Transverse colon (tissue), 4 donors: ENCODE measurements at regions not wholly inside any gene's neighbourhood (a gene's known extent, or its start where the extent isn't known, plus 50 kb on each side); places are given as distances from the start of the nearest gene placed in this dataset.

Experiments
- DNase-seq: peaks from one replicate; pipeline ENCODE4 v3.0.0-alpha.2; 2019
- H3K27ac ChIP-seq, 4 donors: fragments of 200-600 bp; sonication (generic); 2 replicates each; pipeline ENCODE4 v1.5.1; 2016 to 2018; ENCODE audit warnings: inconsistent platforms in 4 of 4
- H3K27me3 ChIP-seq: fragments of 200-600 bp; sonication (generic); 2 replicates; pipeline ENCODE4 v1.5.1; 2017; ENCODE audit warnings: inconsistent platforms
- H3K36me3 ChIP-seq, 4 donors: fragments of 200-600 bp; sonication (generic); 2 replicates each; pipeline ENCODE4 v1.5.1; 2017 to 2019; ENCODE audit warnings: inconsistent platforms in 4 of 4
- H3K4me1 ChIP-seq, 4 donors: fragments of 200-600 bp; sonication (generic); 2 replicates each; pipeline ENCODE4 v1.5.1; 2017 to 2020; ENCODE audit warnings: inconsistent platforms in 4 of 4
- H3K4me3 ChIP-seq, 4 donors: fragments of 200-600 bp; sonication (generic); 1 replicate in 1 of 4; 2 replicates in 3 of 4; pipeline versions ENCODE4 v1.5.1 to v1.6.1; 2017 to 2019; ENCODE audit warnings: inconsistent platforms in 4 of 4
- H3K9me3 ChIP-seq, 2 donors: fragments of 200-600 bp; sonication (generic); 2 replicates each; pipeline ENCODE4 v1.5.1; 2017 to 2019; ENCODE audit warnings: inconsistent platforms in 2 of 2
- EP300 ChIP-seq: sonication (generic); formaldehyde crosslinking; IDR thresholded peaks from one replicate; pipeline ENCODE4 v1.6.1; 2017; ENCODE audit warnings: antibody characterized with exemption, low read depth
- POLR2A ChIP-seq: fragments of 450-650 bp; IDR thresholded peaks from one replicate; pipeline ENCODE4 v1.6.1; 2016; ENCODE audit warnings: antibody characterized with exemption, mild to moderate bottlenecking, moderate library complexity
- POLR2AphosphoS5 ChIP-seq, 3 donors: sonication (generic); formaldehyde crosslinking; IDR thresholded peaks; one replicate each; pipeline ENCODE4 v1.6.1; 2016; ENCODE audit warnings: antibody characterized with exemption in 3 of 3
- WGBS, 2 donors: methylation state at CpG; one replicate each; pipeline ENCODE4 v1.1.5; 2018; ENCODE audit warnings: low coverage in 1 of 2; 5-methylcytosine and 5-hydroxymethylcytosine counted together
- in situ Hi-C, 4 donors: fragments of 200-750 bp; cut with MboI; loops; one replicate each; pipeline versions ENCODE4 v1.15.0 to v1.15.1; 2017; ENCODE audit warnings: low sequenced_read_pairs in 3 of 4, low pct_ligation_motif_present in 1 of 4, low pct_unique_long_range_greater_than_20kb in 1 of 4
- intact Hi-C: fragments of 100-400 bp; cut with DNase I; formaldehyde crosslinking; loops from one replicate; pipeline ENCODE4 v1.15.1; 2023; ENCODE audit warnings: low total_unique reads
- TF ChIP-seq, protein P1 (sequence below), 5 experiments: fragments of 200-600 bp in 3 of 5; fragments of 450-650 bp in 2 of 5; sonication (generic) in 3 of 5; IDR thresholded peaks; 1 replicate in 2 of 5; 2 replicates in 3 of 5; pipeline ENCODE4 v1.5.1; 2016 to 2017; ENCODE audit warnings: antibody characterized with exemption in 5 of 5, inconsistent platforms in 3 of 5, mild to moderate bottlenecking in 2 of 5, moderate library complexity in 1 of 5

DNA sequence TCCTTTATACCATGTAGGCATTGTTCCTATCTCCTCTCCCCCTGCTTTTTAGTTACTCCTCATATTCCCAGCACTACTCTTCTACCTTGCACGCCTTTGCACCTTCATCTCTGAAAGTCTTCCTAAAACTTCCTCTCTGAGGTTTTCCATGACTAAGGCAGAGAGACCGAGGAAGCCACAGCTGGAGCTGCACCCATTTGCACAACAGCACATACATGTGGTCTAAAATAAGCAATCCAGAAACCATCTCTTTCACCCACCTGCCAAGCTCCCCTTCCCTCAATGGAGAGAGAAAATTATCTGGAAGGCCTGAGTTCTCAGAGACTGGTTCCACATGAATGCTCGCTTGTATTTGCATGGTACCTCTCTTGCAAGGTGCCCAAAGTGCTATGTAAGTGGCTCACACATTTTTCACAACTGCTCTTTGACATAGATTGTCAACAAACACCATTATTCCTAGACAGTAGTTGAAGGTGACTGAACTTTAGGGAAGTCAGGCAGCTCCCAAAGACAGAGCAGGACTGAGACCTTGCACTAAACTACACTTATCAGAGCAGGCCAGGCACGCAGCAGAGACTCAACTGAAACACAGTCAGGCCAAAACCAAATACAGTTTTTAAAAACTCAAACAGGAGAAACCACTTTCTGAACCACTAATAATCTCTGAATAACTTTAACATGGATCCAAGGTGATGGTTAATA lies 313.2 kb downstream of the TFAP2A start:
- in situ Hi-C loops, result no loop called here
- DNase-seq, result no peak
- Histone ChIP-seq H3K36me3 (no peaks in the 10 kb centered on the region), H3K4me3 (no peak overlapping the region), H3K4me1 (no peaks in the 10 kb centered on the region), H3K9me3 (no peaks in the 10 kb centered on the region), H3K27ac (no peak overlapping the region), H3K27me3 (no peaks in the 10 kb centered on the region)
- WGBS, 2 donors, result 75 to 76% methylated on average over 3 to 4 of the region's 4 CpGs
- intact Hi-C loops, result no loop called here
- TF ChIP-seq EP300 (no peak), POLR2A (no peak), POLR2AphosphoS5 (IDR thresholded peaks at IDR 0.05) (no peak)
- TF ChIP-seq, protein P1, sequence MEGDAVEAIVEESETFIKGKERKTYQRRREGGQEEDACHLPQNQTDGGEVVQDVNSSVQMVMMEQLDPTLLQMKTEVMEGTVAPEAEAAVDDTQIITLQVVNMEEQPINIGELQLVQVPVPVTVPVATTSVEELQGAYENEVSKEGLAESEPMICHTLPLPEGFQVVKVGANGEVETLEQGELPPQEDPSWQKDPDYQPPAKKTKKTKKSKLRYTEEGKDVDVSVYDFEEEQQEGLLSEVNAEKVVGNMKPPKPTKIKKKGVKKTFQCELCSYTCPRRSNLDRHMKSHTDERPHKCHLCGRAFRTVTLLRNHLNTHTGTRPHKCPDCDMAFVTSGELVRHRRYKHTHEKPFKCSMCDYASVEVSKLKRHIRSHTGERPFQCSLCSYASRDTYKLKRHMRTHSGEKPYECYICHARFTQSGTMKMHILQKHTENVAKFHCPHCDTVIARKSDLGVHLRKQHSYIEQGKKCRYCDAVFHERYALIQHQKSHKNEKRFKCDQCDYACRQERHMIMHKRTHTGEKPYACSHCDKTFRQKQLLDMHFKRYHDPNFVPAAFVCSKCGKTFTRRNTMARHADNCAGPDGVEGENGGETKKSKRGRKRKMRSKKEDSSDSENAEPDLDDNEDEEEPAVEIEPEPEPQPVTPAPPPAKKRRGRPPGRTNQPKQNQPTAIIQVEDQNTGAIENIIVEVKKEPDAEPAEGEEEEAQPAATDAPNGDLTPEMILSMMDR (IDR thresholded peaks at IDR 0.05), result no peak

DNA sequence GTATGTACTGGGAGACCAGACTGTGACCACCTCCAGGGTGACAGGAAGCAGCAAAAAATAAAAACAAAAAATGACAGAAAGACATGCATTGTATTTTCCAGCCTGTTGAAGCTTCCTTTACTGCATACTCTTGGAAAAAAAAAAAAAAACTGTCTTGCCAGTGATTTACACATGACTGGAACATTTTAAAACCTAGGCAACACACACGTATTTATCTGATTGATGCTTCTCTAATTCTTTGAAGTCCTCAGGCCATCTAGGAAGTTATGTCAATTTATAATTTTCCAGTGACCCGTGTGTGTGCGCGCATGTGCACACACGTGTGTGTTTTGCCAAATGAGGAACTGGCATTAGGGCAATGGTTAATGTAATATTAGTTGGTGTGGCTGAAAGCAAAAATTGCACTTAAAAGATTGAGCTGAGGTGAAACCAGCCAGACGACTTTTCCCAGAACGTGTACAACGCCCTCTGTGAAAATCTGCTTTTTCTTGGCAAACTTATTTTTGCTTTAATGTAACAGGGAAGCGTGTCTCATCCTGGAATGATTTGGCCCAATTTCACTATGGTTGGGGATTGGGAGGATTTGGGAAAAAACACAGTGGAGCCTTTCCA lies 315.2 kb downstream of the TFAP2A start:
- 54 to 57% methylated on average over 6 to 9 of the region's 9 CpGs for WGBS, 2 donors

DNA sequence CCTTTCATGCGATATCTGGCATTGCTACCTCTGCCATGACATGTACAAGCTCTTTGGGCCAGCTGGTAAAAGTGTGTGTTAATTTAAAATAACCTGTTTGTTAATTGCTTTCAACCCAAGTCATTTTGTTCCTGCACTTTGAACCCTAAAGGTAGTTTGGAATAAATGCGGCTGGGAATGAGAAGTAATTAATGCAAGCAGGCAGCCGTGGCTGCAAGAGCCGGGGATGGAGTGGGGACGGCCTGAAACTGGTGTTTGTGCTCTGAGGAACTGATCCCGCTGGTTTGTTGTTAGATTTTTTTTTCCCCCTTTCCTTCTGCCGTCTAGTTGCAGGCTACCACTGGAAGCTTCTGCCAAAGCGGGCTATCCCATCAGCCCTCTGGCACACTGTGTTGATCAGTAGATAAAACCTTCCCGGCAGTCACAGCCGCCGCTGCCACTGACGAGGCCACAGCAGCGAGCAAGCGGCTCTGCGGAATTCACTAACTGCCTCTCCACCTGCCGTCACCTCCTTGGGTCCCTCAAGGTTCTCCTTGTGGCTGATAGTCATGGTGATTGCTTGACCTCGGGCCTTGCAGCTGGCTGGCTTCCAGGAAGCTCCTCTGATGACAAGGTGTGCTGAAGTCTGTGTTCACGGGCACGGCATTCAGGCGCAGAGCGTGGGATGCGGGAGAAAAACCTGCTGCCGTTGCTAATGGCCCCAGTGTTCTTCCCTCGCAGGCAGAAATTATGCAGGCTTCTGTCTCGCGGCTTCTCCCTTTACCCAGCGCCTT lies 315.9 kb downstream of the TFAP2A start:
- Histone ChIP-seq H3K27me3 (no peaks in the 10 kb centered on the region), H3K27ac (no peak overlapping the region), H3K4me3 (peak overlapping the region in 2 of 4 donors; percentile 5 to 29), H3K9me3 (no peaks in the 10 kb centered on the region), H3K4me1 (no peaks in the 10 kb centered on the region), H3K36me3 (no peaks in the 10 kb centered on the region)
- intact Hi-C loops (no loop called here), in situ Hi-C loops (no loop called here)
- 40 to 58% methylated on average over 8 to 27 of the region's 27 CpGs for WGBS, 2 donors
- DNase-seq, result peak; percentile 9
- TF ChIP-seq EP300, result no peak
- TF ChIP-seq POLR2AphosphoS5 (IDR thresholded peaks at IDR 0.05), result no peak
- TF ChIP-seq, protein P1 (IDR thresholded peaks at IDR 0.05), result no peak

More for the DNA sequence above, 315.2 kb downstream of the TFAP2A start:
- Histone ChIP-seq H3K9me3 (no peaks in the 10 kb centered on the region), H3K4me3 (peak overlapping the region in 1 of 4 donors; percentile 29), H3K36me3 (no peaks in the 10 kb centered on the region), H3K27me3 (no peaks in the 10 kb centered on the region), H3K27ac (no peak overlapping the region), H3K4me1 (no peaks in the 10 kb centered on the region)
- no peak for TF ChIP-seq EP300
- in situ Hi-C loops (no loop called here), intact Hi-C loops (no loop called here)
- DNase-seq, result no peak

DNA sequence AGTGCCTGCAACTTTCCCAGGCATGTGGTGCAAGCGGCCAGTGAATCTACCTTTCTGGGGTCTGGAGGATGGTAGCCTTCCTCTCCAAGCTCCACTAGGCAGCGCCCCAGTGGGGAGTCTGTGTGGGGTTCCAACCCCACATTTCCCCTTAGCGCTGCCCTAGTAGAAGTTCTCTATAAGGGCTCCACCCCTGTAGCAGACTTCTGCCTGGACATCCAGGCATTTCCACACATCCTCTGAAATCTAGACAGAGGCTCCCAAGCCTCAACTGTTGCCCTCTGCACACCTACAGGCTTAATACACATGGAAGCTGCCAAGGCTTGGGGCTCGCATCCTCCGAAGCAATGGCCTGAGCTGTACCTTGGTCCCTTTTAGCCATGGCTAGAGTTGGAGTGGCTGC lies 321.6 kb downstream of the TFAP2A start:
- 76% methylated on average over 4 of the region's 5 CpGs; no CpG with 5 or more reads in 1 of the 2 donors for WGBS, 2 donors
- in situ Hi-C loops (no loop called here), intact Hi-C loops (no loop called here)
- no peak overlapping the region for H3K27ac ChIP-seq
- DNase-seq, result no peak
- no peaks in the 10 kb centered on the region for H3K27me3 ChIP-seq
- no peak for TF ChIP-seq POLR2A
- TF ChIP-seq, protein P1 (IDR thresholded peaks at IDR 0.05), result no peak
- TF ChIP-seq EP300, result no peak
- TF ChIP-seq POLR2AphosphoS5 (IDR thresholded peaks at IDR 0.05), result no peak
- H3K4me3 ChIP-seq, result no peak overlapping the region
- H3K4me1 ChIP-seq, result no peaks in the 10 kb centered on the region
- no peaks in the 10 kb centered on the region for H3K9me3 ChIP-seq
- no peaks in the 10 kb centered on the region for H3K36me3 ChIP-seq
